HG03469 (cell line): ENCODE measurements at regions not wholly inside any gene's neighbourhood (a gene's known extent, or its start where the extent isn't known, plus 50 kb on each side); places are given as distances from the start of the nearest gene placed in this dataset.

Experiments used
- ATAC-seq: cut with Tn5 transposase; IDR thresholded peaks from one replicate; pipeline ENCODE4 v1.9.1; 2021; ENCODE audit warnings: mild to moderate bottlenecking, moderate library complexity, moderate number of reproducible peaks; ENCODE audit not compliant: unreplicated experiment

DNA sequence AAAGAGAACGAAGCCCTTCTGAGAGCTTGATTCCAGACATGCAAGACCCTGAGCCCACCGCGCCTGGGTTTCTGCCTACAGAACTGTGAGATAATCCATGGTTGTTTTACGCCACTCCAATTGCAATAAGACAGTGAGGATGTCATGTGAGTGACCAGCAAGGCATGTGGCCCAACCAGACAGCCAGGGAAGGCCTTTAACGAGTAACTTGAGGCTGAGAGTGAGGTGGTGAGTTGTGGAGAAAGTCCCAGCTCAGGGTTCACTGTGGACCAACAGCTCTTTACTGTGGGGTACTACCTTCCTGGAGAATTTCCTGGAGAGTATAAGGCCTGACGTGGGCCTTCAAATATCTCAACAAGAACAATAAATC lies 153.9 kb downstream of the ETS2 start:
- no peak for ATAC-seq

DNA sequence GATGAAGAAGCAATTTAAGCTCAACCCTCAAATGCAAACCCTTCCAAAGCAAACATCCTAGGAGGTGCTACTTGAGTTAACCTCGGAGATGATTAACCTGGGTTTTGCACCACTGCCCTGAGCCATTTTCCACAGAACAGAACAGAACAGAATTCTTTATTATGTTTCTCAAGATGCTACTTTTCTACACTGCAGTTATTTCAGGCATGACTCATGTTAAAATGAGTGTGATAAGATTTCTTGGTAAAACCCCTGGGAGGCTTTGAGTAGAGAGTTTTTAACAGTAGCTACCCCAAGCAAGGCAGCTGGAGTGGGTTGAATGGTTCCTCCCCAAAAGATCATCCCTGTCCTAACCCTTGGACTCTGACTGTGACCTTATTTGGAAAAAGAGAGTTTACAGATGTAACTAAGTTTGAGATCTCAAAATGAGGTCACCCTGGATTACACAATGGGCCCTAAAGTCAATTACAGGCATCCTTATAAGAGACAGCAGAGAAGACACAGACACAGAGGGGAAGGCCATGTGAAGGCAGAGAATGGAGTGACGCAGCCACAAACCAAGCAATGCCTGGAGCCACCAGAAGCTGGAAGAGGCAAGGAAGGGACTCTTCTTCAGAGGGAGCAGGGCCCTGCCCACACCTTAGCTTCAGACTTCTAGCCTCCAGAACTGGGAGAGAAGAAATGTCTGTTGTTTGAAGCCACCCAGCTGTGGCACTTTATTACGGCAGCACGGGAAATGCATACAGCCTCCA lies 153.4 kb downstream of the ETS2 start:
- ATAC-seq, result no peak

DNA sequence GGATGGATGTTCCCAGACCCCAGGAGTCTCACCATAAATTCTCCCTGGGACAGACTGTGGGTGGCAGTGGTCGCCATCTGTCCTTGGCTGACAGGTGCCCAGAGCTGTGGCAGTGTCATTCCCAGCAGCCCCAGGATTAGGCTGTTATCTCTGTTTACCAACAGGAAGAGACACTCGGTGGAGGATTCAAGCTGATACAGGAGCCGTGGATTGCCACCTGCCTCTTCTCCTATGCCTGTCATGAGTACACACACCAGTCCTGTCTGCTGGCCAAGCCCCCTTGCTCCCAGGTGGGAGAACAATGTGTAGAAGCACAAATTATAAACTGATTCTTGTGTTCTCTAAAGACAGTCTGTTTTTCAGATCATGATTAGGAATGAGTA lies 152.6 kb downstream of the ETS2 start:
- ATAC-seq, result no peak

DNA sequence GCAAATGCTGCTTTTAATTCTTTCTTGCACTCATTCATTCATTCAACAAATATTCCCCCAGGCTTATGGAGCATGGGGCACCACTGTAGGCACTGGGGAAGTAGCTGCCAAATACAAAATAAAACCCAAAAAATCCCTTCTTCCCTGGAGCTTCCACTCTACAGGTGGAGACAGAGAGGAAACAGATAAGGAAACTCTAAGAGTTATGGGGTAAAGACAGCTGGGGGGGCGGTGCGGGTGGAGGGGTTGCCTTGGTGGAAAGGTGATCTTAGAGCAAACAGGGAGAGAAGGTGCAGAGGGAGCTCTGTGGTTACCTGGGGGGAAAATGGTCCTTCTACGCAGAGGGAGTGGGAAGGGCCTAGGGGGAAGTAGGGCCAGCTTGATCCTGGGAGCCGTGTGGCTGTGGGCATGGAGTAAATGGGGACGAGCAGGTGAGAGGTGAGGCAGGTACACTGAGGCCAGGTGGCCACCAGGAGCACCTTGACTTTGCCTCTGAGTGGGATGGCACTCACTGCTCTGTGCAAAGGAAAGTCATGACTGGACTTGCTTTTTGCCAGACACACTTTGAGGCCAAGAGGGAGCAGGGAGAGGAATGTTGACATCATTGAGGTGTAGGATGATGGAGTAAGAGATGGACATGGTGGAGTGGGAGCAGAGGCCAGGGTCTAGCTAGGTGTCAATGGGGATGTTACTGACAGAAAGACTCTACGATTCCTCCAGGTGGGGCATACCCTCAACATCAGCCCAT lies 152.0 kb downstream of the ETS2 start:
- no peak for ATAC-seq

- no peak for ATAC-seq
Observed at GRCh38 chr21:38956856-38957571, 151.3 kb downstream of the ETS2 start.

- ATAC-seq, result no peak
Observed at GRCh38 chr21:38956521-38956855, 150.8 kb downstream of the ETS2 start.

DNA sequence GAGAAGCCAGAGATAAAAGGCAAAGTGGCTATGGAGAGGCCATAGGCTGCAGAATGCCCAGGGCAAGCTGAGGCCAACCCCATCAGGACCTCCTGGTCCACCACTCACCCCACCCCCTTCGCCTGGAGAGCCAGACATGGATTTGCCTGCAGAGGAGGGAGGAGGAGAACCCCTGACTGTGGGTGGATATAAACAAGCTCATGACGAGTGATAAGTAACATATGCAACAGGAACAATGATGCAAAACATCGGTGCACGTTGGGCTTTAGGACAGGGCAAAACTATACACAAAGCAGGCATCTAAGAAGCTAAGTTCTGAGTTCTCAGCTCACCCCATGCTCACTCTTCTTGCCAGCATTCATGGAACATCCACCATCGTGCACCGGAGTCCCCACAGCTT lies 150.3 kb downstream of the ETS2 start:
- no peak for ATAC-seq

- no peak for ATAC-seq
Observed at GRCh38 chr21:38955495-38955894, 149.8 kb downstream of the ETS2 start.

DNA sequence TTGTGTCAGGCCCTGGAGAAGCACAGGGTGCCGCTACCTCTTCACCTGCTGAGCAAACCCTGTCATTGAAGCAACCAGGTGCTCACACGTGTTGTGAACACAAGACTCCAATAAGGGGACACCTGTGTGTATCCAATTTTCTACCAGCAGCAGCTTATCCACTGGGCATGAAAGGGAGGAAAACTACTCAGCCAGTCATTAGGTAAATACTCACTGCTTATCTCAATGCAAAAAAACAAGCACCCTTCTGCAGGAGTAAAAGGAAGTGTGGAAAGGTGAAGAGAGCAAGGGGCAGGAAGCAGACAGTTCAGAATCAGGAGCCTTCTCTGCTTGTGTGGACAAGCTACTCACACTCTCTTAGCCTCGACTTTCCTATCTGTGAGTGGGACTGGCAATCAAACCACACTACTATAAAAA lies 148.9 kb downstream of the ETS2 start:
- ATAC-seq, result no peak

- no peak for ATAC-seq
Observed at GRCh38 chr21:38953516-38953915, 147.8 kb downstream of the ETS2 start.

DNA sequence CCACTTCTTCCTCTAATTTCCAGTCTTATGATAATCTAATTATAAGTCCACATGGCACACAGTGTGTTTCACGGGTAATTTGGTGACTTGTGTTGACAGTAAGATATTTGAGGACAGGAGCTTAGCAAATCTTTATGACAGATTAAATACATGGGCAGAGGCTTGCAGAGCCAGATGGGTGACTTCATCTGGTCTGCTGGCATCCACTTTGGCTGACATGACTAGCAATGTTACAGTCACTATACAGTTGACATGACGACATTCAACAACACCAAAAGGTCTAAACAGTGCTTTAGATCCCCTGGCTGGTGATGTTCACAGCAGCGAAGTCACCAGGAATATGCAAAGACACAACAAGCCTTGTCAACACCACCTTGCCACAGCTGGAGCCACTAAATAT lies 147.2 kb downstream of the ETS2 start:
- no peak for ATAC-seq

- ATAC-seq, result no peak
Observed at GRCh38 chr21:38951095-38951730, 145.5 kb downstream of the ETS2 start.

DNA sequence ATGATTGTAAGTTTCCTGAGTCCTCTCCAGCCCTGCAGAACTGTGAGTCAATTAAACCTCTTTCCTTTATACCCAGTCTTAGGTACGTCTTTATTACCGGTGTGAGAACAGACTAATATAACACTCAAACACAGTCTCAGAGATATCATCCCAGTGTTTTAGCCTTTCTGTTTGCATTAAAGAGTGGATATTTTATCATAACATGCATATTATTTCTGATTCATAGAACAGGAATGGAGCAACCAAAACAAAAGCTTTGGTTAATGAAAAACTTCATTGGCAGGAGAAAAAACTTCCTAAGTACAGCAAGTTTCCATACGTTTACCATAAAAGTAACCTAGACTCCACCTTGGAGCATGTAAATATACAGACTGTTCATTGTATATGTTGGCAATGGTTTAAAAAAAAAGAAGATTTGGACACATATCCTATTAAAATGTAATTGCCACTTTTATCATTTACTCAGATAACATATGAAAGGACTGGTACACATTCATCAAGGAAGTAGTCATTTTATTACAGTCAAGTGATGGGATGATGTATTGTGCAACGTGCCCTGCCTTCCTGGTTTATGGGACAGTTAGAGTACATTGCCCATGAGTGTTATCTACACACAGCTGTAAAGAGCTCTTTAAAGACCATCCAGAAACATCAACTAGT lies 144.8 kb downstream of the ETS2 start:
- no peak for ATAC-seq

DNA sequence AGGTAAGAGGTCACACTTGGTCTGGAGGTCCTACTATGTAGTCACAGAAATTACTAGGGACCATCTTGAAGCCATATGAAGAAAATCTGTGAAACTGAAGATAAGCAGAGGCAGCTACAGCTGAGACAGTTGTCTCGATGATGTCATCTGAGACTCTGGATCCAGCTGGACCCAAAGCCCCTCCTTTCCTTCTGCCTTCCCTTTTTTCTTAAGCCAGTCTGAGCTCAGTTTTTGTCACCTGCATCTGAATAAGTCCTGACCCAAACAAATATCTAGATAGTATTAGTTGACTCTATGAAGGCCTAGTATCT lies 143.3 kb downstream of the ETS2 start:
- no peak for ATAC-seq

- no peak for ATAC-seq
Observed at GRCh38 chr21:38948377-38949069, 142.8 kb downstream of the ETS2 start.

GRCh38 chr21:38945545-38946245 lies 140.0 kb downstream of the ETS2 start:
- ATAC-seq, result no peak

GRCh38 chr21:38944903-38945302 lies 139.2 kb downstream of the ETS2 start:
- no peak for ATAC-seq

- ATAC-seq, result no peak
Observed at GRCh38 chr21:38944402-38944801, 138.7 kb downstream of the ETS2 start.

DNA sequence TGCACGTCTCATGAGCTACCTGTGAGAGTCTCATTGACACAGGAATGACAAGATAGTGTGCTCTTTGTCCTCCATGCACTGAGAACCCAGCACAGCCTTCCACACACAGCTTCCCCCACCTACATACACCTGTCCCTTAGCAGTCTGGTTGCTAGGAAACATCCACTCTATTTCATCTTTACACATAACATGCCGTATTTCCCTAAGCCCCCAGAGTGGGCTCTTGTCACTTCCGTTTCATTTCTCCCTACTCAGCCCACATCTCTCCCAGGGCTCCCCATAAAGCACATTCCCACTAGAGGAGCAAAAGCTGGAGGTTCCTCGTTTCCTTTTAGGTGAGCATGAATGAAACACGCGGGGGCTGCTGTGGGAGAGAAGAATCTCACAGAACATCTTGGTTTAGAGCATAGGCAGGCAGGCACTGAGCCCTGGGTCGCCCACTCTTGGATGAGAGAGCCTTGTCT lies 137.1 kb downstream of the ETS2 start:
- ATAC-seq, result no peak

DNA sequence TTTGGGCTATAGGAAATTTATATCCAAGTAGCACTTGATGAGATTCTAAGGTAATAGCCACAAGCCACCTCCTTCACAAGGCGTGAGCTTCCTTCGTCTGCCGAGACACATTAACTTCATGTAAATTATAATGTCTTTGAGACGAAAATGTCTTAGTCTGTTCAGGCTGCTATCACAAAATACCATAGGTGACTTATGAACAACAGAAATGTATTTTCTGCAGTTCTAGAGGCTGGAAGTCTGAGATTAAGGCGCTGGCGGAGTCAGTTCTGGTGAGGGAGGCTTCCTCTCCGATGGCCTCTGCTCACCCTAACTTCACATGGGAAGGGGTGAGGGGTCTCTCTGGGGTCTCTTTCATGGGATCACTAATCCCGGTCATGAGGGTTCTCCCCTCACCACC lies 133.0 kb downstream of the ETS2 start:
- ATAC-seq, result no peak
